Nephron (organoid): ENCODE measurements at regions not wholly inside any gene's neighbourhood (a gene's known extent, or its start where the extent isn't known, plus 50 kb on each side); places are given as distances from the start of the nearest gene placed in this dataset.

Experiments
- H3K27ac Mint-ChIP-seq, 3 experiments: 2 replicates each; pipeline ENCODE4 v1.8.0; 2020; ENCODE audit warnings: mixed read lengths in 3 of 3, mild to moderate bottlenecking in 2 of 3, moderate library complexity in 1 of 3
- H3K27me3 Mint-ChIP-seq: 2 replicates; pipeline ENCODE4 v1.8.0; 2021; ENCODE audit warnings: low read depth, mild to moderate bottlenecking, moderate library complexity, mixed read lengths
- H3K36me3 Mint-ChIP-seq: 2 replicates; pipeline ENCODE4 v1.8.0; 2020; ENCODE audit warnings: low read depth, mixed read lengths
- H3K4me1 Mint-ChIP-seq: 2 replicates; pipeline ENCODE4 v1.8.0; 2020; ENCODE audit warnings: mixed read lengths
- H3K4me3 Mint-ChIP-seq, 3 experiments: 2 replicates each; pipeline ENCODE4 v1.8.0; 2020; ENCODE audit warnings: mild to moderate bottlenecking in 3 of 3, mixed read lengths in 3 of 3, moderate library complexity in 2 of 3
- H3K9me3 Mint-ChIP-seq: 2 replicates; pipeline ENCODE4 v1.8.0; 2020; ENCODE audit warnings: mixed read lengths
- TF ChIP-seq, protein P1 (sequence below), 3 experiments: fragments of 200-600 bp; sonication (generic); IDR thresholded peaks; one replicate each; pipeline ENCODE4 v1.5.0; 2021; ENCODE audit warnings: antibody characterized with exemption in 3 of 3; ENCODE audit not compliant: unreplicated experiment in 3 of 3

GRCh38 chr3:17793542-17794195, 51.2 kb upstream of the TBC1D5 start:
- H3K4me1 Mint-ChIP-seq: no peaks in the 10 kb centered on the region
- TF ChIP-seq, protein P1, sequence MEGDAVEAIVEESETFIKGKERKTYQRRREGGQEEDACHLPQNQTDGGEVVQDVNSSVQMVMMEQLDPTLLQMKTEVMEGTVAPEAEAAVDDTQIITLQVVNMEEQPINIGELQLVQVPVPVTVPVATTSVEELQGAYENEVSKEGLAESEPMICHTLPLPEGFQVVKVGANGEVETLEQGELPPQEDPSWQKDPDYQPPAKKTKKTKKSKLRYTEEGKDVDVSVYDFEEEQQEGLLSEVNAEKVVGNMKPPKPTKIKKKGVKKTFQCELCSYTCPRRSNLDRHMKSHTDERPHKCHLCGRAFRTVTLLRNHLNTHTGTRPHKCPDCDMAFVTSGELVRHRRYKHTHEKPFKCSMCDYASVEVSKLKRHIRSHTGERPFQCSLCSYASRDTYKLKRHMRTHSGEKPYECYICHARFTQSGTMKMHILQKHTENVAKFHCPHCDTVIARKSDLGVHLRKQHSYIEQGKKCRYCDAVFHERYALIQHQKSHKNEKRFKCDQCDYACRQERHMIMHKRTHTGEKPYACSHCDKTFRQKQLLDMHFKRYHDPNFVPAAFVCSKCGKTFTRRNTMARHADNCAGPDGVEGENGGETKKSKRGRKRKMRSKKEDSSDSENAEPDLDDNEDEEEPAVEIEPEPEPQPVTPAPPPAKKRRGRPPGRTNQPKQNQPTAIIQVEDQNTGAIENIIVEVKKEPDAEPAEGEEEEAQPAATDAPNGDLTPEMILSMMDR (IDR thresholded peaks at IDR 0.05; ENCODE audit: unreplicated experiment in 3 of 3): no peak
- peaks cover 14% of the 10 kb centered on the region for H3K9me3 Mint-ChIP-seq
- H3K27me3 Mint-ChIP-seq: no peaks in the 10 kb centered on the region
- H3K36me3 Mint-ChIP-seq: no peaks in the 10 kb centered on the region
- H3K4me3 Mint-ChIP-seq: no peak overlapping the region
- no peak overlapping the region for H3K27ac Mint-ChIP-seq
